ENCODE measurements at regions not wholly inside any gene's neighbourhood (a gene's known extent, or its start where the extent isn't known, plus 50 kb on each side); places are given as distances from the start of the nearest gene placed in this dataset.

DNA sequence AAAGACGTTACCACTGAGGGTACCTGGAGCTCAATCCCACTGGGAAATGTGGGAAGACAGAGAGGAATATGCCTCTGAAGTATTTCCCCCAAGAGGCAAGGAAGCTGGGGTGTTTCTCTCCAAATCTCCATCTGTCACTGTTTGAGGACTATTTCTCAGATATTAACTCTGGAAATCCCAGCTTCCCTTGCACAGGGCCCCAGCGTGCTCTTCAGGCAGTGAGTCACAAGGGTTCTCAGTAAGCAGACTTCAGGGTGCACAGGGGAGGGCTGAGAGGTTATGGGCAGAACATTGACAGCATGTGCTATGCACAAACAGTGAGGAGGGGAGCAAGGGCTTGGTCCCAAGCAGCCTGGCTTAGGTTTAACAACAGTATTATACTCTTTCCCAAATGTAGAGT is 60.9 kb upstream of the EED start:
- TF ChIP-seq, protein P1, sequence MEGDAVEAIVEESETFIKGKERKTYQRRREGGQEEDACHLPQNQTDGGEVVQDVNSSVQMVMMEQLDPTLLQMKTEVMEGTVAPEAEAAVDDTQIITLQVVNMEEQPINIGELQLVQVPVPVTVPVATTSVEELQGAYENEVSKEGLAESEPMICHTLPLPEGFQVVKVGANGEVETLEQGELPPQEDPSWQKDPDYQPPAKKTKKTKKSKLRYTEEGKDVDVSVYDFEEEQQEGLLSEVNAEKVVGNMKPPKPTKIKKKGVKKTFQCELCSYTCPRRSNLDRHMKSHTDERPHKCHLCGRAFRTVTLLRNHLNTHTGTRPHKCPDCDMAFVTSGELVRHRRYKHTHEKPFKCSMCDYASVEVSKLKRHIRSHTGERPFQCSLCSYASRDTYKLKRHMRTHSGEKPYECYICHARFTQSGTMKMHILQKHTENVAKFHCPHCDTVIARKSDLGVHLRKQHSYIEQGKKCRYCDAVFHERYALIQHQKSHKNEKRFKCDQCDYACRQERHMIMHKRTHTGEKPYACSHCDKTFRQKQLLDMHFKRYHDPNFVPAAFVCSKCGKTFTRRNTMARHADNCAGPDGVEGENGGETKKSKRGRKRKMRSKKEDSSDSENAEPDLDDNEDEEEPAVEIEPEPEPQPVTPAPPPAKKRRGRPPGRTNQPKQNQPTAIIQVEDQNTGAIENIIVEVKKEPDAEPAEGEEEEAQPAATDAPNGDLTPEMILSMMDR (IDR thresholded peaks at IDR 0.05), result no peak
- no peak for TF ChIP-seq EP300 (IDR thresholded peaks at IDR 0.05)

Measured in ovary (tissue), 3 donors.